Smooth muscle cell (in vitro differentiated cells): ENCODE measurements at regions not wholly inside any gene's neighbourhood (a gene's known extent, or its start where the extent isn't known, plus 50 kb on each side); places are given as distances from the start of the nearest gene placed in this dataset.

Experiments used
- DNase-seq: peaks from one replicate; lab custom pipeline; 2025; ENCODE audit not compliant: unreplicated experiment; lab: John Stamatoyannopoulos, UW
- H2AFZ ChIP-seq: fragments of 200-600 bp; sonication (generic); 2 replicates; pipeline ENCODE4 v1.6.0; 2016; ENCODE audit warnings: antibody characterized with exemption, low read depth, mild to moderate bottlenecking
- H3F3A ChIP-seq: fragments of 200-600 bp; sonication (generic); 2 replicates; pipeline ENCODE4 v1.6.0; 2017; ENCODE audit warnings: antibody characterized with exemption, low read depth
- H3K27ac ChIP-seq: fragments of 200-600 bp; sonication (generic); 2 replicates; pipeline ENCODE4 v1.5.1; 2016; ENCODE audit warnings: low read depth, mild to moderate bottlenecking
- H3K27me3 ChIP-seq: fragments of 200-600 bp; sonication (generic); 2 replicates; pipeline ENCODE4 v1.6.1; 2016; ENCODE audit warnings: low read depth, mild to moderate bottlenecking
- H3K36me3 ChIP-seq: fragments of 200-600 bp; sonication (generic); 2 replicates; pipeline ENCODE4 v1.5.1; 2016; ENCODE audit warnings: low read depth
- H3K4me1 ChIP-seq: fragments of 200-600 bp; sonication (generic); 2 replicates; pipeline ENCODE4 v1.5.1; 2016; ENCODE audit warnings: low read depth
- H3K4me2 ChIP-seq: fragments of 200-600 bp; sonication (generic); 2 replicates; pipeline ENCODE4 v1.6.0; 2016; ENCODE audit warnings: mild to moderate bottlenecking
- H3K4me3 ChIP-seq: fragments of 200-600 bp; sonication (generic); 2 replicates; pipeline ENCODE4 v1.5.1; 2016; ENCODE audit warnings: mild to moderate bottlenecking
- H3K79me2 ChIP-seq: fragments of 200-600 bp; sonication (generic); 2 replicates; pipeline ENCODE4 v1.6.0; 2016; ENCODE audit warnings: low read depth, mild to moderate bottlenecking
- H3K9ac ChIP-seq: fragments of 200-600 bp; sonication (generic); 2 replicates; pipeline ENCODE4 v1.6.0; 2016; ENCODE audit warnings: low read depth
- H3K9me3 ChIP-seq: fragments of 200-600 bp; sonication (generic); replicated peaks from 2 replicates; pipeline ENCODE4 v1.5.1; 2016; ENCODE audit warnings: low read depth
- H4K20me1 ChIP-seq: fragments of 200-600 bp; sonication (generic); 2 replicates; pipeline ENCODE4 v1.6.0; 2016; ENCODE audit warnings: low read depth
- WGBS: methylation state at CpG from one replicate; pipeline ENCODE4 v1.1.7; 2016; ENCODE audit warnings: low lambda C conversion rate; 5-methylcytosine and 5-hydroxymethylcytosine counted together
- TF ChIP-seq, protein P1 (sequence below): fragments of 200-600 bp; sonication (generic); IDR thresholded peaks from 2 replicates; pipeline ENCODE4 v1.5.1; 2017; ENCODE audit warnings: borderline replicate concordance, mild to moderate bottlenecking, antibody characterized with exemption; ENCODE audit not compliant: insufficient read depth, poor library complexity, severe bottlenecking

DNA sequence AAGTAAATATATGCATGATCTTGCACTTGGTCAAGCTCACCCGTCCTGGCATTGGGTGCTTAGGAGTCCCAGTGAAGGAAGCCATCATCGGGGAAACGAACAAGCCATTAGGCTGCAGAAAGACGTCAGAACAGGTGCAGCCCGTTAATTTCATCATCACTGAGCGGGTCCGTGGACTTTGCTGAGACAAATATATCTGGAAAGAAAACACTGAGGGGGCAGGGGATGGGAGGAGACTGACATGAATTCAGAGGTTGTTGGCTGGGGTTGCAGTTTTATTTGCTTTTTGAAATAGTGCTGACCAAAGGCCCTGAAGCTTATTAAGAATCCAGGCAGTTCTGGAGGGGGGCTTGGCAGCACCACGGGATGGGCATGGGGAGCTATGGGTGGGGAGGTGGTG is 207.2 kb downstream of the ENGASE start:
- WGBS, result 82% methylated on average over 8 of the region's 8 CpGs
- H3K4me2 ChIP-seq, result no peak overlapping the region

DNA sequence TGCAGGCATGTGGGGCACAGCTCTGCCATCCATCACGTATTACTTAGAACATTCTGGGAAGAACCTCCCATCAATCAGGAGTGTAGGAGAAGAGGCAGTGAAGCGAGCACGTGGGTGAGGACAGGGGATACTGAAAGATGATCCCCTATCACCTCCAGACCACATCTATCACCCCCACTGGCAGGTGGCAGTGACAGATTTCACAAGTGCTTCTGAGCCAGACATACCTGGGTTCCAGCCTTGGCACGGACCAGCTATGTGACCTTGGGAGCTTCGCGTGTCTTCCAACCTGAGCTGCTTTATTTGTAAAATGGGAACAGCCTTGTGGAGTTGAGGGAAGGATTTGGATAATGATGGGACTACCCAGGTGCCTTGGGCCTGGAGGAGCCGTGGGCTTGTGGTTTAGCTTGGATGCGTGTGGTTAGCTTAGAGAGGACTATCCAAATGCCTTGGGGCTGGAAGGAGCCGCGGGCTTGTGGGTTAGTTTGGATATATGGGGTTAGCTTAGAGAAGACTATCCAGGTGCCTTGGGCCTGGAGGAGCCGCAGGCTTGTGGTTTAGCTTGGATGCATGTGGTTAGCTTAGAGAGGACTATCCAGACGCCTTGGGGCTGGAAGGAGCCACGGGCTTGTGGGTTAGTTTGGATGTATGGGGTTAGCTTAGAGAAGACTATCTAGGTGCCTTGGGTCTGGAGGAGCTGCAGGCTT is 206.4 kb downstream of the ENGASE start:
- H3K27ac ChIP-seq, result no peak overlapping the region
- no peak overlapping the region for H3K4me2 ChIP-seq
- no peaks in the 10 kb centered on the region for H3K4me1 ChIP-seq
- no peaks in the 10 kb centered on the region for H3F3A ChIP-seq
- H4K20me1 ChIP-seq, result no peaks in the 10 kb centered on the region
- TF ChIP-seq, protein P1, sequence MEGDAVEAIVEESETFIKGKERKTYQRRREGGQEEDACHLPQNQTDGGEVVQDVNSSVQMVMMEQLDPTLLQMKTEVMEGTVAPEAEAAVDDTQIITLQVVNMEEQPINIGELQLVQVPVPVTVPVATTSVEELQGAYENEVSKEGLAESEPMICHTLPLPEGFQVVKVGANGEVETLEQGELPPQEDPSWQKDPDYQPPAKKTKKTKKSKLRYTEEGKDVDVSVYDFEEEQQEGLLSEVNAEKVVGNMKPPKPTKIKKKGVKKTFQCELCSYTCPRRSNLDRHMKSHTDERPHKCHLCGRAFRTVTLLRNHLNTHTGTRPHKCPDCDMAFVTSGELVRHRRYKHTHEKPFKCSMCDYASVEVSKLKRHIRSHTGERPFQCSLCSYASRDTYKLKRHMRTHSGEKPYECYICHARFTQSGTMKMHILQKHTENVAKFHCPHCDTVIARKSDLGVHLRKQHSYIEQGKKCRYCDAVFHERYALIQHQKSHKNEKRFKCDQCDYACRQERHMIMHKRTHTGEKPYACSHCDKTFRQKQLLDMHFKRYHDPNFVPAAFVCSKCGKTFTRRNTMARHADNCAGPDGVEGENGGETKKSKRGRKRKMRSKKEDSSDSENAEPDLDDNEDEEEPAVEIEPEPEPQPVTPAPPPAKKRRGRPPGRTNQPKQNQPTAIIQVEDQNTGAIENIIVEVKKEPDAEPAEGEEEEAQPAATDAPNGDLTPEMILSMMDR, result no peak
- no peaks in the 10 kb centered on the region for H3K36me3 ChIP-seq
- H3K79me2 ChIP-seq, result no peaks in the 10 kb centered on the region
- H3K27me3 ChIP-seq, result peaks cover 10% of the 10 kb centered on the region
- no peak overlapping the region for H3K4me3 ChIP-seq
- 82% methylated on average over 13 of the region's 13 CpGs for WGBS
- no peak overlapping the region for H3K9ac ChIP-seq
- H3K9me3 ChIP-seq, result no peaks in the 10 kb centered on the region
- no peak for DNase-seq
- no peak overlapping the region for H2AFZ ChIP-seq

More for the DNA sequence above, 207.2 kb downstream of the ENGASE start:
- no peaks in the 10 kb centered on the region for H4K20me1 ChIP-seq
- H2AFZ ChIP-seq, result no peak overlapping the region
- no peak overlapping the region for H3K9ac ChIP-seq
- H3K9me3 ChIP-seq, result no peaks in the 10 kb centered on the region
- H3K4me1 ChIP-seq, result no peaks in the 10 kb centered on the region
- no peaks in the 10 kb centered on the region for H3K36me3 ChIP-seq
- no peak for DNase-seq
- H3K79me2 ChIP-seq, result no peaks in the 10 kb centered on the region
- H3K27me3 ChIP-seq, result peaks cover 15% of the 10 kb centered on the region
- no peak overlapping the region for H3K27ac ChIP-seq
- no peak overlapping the region for H3K4me3 ChIP-seq
- TF ChIP-seq, protein P1, result no peak
- H3F3A ChIP-seq, result no peaks in the 10 kb centered on the region

DNA sequence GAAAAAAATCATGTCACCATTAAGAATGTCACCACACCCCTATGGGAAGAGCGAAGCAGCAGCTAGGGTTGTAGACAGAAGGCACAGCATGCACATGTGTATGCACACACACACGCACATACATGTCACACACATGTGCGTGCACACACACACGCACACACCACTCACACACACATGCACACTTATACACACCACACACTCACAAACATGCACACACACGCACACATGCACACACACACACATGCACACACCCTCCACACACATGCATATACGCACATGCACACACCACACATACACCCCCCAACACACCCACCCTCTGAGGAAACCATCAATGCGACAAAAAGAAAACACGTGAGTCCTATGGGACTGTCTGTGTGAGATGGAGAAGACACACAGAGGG is 205.4 kb downstream of the ENGASE start:
- no peak overlapping the region for H2AFZ ChIP-seq
- H3K9me3 ChIP-seq, result no peaks in the 10 kb centered on the region
- H3K79me2 ChIP-seq, result no peaks in the 10 kb centered on the region
- no peaks in the 10 kb centered on the region for H3K36me3 ChIP-seq
- H3K9ac ChIP-seq, result no peak overlapping the region
- H4K20me1 ChIP-seq, result no peaks in the 10 kb centered on the region
- DNase-seq, result no peak
- H3K4me1 ChIP-seq, result no peaks in the 10 kb centered on the region
- WGBS, result 86% methylated on average over 7 of the region's 8 CpGs
- no peak overlapping the region for H3K4me2 ChIP-seq
- no peak overlapping the region for H3K27ac ChIP-seq
- no peak overlapping the region for H3K4me3 ChIP-seq
- TF ChIP-seq, protein P1, result no peak
- peaks cover 10% of the 10 kb centered on the region for H3K27me3 ChIP-seq
- H3F3A ChIP-seq, result no peaks in the 10 kb centered on the region

DNA sequence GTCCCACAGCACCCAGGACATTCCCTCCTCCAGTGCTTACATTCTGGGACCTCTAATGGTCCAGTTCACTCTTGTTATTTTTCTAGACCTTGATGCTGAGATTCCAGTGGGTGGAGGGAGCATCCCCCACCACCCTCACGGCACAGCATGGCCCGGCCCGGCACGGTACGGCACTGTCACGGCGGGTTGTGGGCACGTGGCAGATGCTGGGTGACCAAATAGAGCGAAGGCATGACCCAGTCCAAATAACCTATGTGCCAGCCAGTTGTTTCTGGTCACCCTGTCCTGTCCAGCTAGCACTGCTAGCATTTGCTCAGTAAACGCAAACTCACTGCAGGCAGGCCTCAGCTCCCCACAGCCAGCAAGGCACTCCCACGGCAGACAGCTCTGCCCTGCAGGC is 204.7 kb downstream of the ENGASE start:
- no peak overlapping the region for H3K9ac ChIP-seq
- peaks cover 10% of the 10 kb centered on the region for H3K27me3 ChIP-seq
- H3K9me3 ChIP-seq, result no peaks in the 10 kb centered on the region

More for the DNA sequence above, 204.7 kb downstream of the ENGASE start:
- Histone ChIP-seq H3K4me2 (no peak overlapping the region), H2AFZ (no peak overlapping the region), H3K27ac (no peak overlapping the region), H3K79me2 (no peaks in the 10 kb centered on the region), H3K4me3 (no peak overlapping the region), H4K20me1 (no peaks in the 10 kb centered on the region), H3F3A (no peaks in the 10 kb centered on the region), H3K36me3 (no peaks in the 10 kb centered on the region), H3K4me1 (no peaks in the 10 kb centered on the region)
- TF ChIP-seq, protein P1, result no peak
- DNase-seq, result no peak
- 98% methylated on average over 11 of the region's 11 CpGs for WGBS
